ENCODE measurements at regions not wholly inside any gene's neighbourhood (a gene's known extent, or its start where the extent isn't known, plus 50 kb on each side); places are given as distances from the start of the nearest gene placed in this dataset.

GRCh38 chr3:71903936-71904335 lies 119.0 kb upstream of the PROK2 start:
- no peak for DNase-seq (ENCODE audit: low read depth, low spot score)

- no peak for DNase-seq (ENCODE audit: low read depth, low spot score)
Observed at GRCh38 chr3:71903112-71903495, 118.2 kb upstream of the PROK2 start.

GRCh38 chr3:71902258-71903111 lies 117.5 kb upstream of the PROK2 start:
- no peak for DNase-seq (ENCODE audit: low read depth, low spot score)

- no peak for DNase-seq (ENCODE audit: low read depth, low spot score)
Observed at GRCh38 chr3:71901645-71902044, 116.7 kb upstream of the PROK2 start.

GRCh38 chr3:71900057-71900456 lies 115.1 kb upstream of the PROK2 start:
- no peak for DNase-seq (ENCODE audit: low read depth, low spot score)

GRCh38 chr3:71896751-71897150 lies 111.8 kb upstream of the PROK2 start:
- no peak for DNase-seq (ENCODE audit: low read depth, low spot score)

- DNase-seq (ENCODE audit: low read depth, low spot score): no peak
Observed at GRCh38 chr3:71893702-71894479, 108.9 kb upstream of the PROK2 start.

- DNase-seq (ENCODE audit: low read depth, low spot score): no peak
Observed at GRCh38 chr3:71893122-71893521, 108.2 kb upstream of the PROK2 start.

GRCh38 chr3:71891483-71891882 lies 106.5 kb upstream of the PROK2 start:
- no peak for DNase-seq (ENCODE audit: low read depth, low spot score)

GRCh38 chr3:71890356-71890931 lies 105.5 kb upstream of the PROK2 start:
- no peak for DNase-seq (ENCODE audit: low read depth, low spot score)

- DNase-seq (ENCODE audit: low read depth, low spot score): no peak
Observed at GRCh38 chr3:71887256-71887655, 102.3 kb upstream of the PROK2 start.

- peak; percentile 63 for DNase-seq (ENCODE audit: low read depth, low spot score)
Observed at GRCh38 chr3:71885006-71885405, 100.1 kb upstream of the PROK2 start.

- no peak for DNase-seq (ENCODE audit: low read depth, low spot score)
Observed at GRCh38 chr3:71881732-71882131, 96.8 kb upstream of the PROK2 start.

GRCh38 chr3:71881041-71881440 lies 96.1 kb upstream of the PROK2 start:
- DNase-seq (ENCODE audit: low read depth, low spot score): no peak

- DNase-seq (ENCODE audit: low read depth, low spot score): no peak
Observed at GRCh38 chr3:71879089-71879488, 94.1 kb upstream of the PROK2 start.

GRCh38 chr3:71876135-71877105 lies 91.5 kb upstream of the PROK2 start:
- no peak for DNase-seq (ENCODE audit: low read depth, low spot score)

- peak; percentile 86 for DNase-seq (ENCODE audit: low read depth, low spot score)
Observed at GRCh38 chr3:71875461-71875947, 90.6 kb upstream of the PROK2 start.

- no peak for DNase-seq (ENCODE audit: low read depth, low spot score)
Observed at GRCh38 chr3:71874618-71875017, 89.7 kb upstream of the PROK2 start.

- DNase-seq (ENCODE audit: low read depth, low spot score): no peak
Observed at GRCh38 chr3:71873093-71873611, 88.2 kb upstream of the PROK2 start.

GRCh38 chr3:71872256-71872655 lies 87.3 kb upstream of the PROK2 start:
- no peak for DNase-seq (ENCODE audit: low read depth, low spot score)

- DNase-seq (ENCODE audit: low read depth, low spot score): no peak
Observed at GRCh38 chr3:71870966-71871512, 86.1 kb upstream of the PROK2 start.

Measured in astrocyte of the hippocampus (primary cell).